NCI-H345 (cell line): ENCODE measurements at regions not wholly inside any gene's neighbourhood (a gene's known extent, or its start where the extent isn't known, plus 50 kb on each side); places are given as distances from the start of the nearest gene placed in this dataset.
"Not testable (repeated sequence)": the region's sequence is repeated elsewhere in the genome, so short reads cannot be mapped to it uniquely, and the experiment has no call there.

Source experiments
- DNase-seq: peaks from one replicate; lab custom pipeline; 2025; lab: John Stamatoyannopoulos, UW

DNA sequence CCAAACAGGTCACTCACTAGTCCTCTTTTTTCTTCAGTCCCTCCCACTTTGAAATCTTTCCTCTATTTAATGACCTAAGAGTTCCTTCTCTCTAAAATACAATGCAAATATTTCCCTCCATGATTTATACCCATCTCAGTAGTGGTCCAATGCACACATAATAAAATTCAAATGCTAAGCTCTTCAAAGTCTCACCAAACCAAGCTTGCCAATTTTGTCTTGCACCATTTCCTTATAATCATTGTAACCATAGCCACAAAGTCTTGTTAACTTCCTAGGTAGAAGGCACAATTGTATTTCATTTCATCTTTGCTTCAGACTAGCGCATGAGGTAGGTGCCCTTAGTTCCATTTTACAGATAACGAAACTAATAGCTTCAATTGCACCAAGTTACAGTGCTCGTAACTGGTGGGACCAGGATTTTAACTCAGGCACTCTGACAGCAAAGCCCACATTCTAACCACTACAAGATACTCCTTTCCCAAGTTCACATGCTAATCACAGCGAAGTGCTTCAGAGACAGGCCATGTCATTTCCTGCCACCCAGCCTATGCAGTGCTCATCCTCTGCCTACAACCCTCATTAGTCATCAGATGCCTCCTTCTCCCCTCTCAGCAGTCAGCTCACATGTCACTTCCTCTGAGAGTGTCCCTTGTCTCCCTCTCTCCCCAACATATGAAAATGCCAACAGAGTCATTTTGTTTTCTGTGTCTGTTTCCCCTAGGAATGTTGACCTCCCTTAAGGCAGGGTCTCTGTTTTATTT, 66.9 kb upstream of the PPARGC1A start:
- no peak for DNase-seq

DNA sequence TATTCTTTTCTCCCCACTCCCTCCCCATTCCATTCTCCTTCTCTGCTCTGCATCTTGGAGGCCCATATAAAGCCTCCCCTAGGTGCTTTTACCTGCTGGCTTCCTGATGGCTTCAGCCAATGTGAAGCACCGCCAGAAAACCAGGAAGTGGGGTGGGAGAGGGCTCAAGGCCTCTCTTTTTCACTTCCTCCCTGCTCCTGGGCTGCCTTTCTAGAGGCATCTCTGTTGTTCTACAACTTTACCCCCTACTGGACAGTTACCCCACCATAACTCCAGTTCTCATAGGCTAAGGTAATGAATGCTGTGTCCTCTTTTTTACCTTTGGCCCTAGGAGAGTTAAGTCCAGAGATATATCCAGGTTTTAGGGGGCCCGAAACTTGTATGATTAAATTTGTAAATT, 62.4 kb upstream of the PPARGC1A start:
- no peak for DNase-seq

DNA sequence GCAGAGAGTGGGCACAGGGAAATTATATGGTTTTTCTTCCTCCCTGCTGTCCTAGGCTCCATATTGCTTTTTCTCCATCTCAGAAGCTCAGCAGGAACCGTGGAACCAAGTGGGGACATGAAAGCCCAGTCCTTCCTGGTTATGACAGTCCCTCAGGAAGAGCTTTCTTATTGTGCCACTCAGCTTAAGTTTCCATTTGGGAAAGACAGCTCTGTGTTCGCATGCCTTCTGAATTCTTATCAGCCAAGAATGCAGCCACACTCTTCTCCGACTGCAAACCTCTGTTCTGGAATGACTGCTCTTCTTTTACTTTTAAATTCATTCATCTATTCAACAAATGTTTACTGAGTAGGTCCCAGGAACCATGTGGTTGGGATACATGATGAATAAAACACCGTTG, 58.0 kb upstream of the PPARGC1A start:
- DNase-seq: no peak

DNA sequence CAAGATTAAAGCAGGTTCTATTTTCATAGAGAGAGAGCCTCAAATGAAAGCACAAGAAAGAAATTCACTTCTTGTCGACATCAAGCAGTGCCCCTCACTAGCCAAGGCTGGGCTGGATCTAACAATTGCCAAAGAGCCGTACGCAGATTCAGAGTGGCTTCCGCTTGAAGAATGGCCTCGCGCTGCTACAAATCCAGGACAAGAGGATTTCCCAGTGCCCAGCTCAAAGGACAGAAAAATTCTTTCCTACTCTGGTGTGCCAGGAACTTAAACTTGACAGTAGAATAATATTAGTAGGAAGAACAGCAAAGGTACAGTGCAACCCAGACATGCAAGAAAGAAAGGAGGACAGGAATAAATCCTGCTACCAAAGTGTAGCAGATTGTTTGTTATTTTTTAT, 56.5 kb upstream of the PPARGC1A start:
- DNase-seq: no peak

DNA sequence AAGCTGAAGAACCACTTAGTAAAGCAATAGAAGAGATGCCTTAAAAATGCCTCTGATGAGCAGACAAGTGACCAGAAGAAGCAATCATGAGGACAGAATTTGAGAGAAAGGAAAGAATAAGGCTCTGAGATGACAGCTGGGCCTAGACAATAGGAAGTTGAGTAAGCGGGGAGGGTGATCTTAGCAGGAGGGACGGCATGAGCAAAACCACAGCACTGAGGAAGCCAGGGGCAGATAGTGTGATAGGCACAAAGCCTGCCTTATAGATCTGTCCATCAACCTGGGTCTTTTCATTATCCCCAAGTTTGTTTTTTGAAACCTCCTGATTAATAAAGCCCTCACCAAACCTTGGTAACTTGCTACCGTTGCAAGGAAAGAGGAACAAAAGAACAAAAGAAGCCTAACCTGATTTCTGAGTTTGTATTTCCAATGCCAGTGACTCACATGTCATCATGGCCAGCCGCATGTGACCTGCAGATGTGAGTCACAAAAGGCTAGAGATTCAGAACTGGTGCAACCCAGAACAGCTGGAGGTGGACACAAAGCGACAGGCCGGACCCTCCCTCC, 55.7 kb upstream of the PPARGC1A start:
- DNase-seq: no peak

DNA sequence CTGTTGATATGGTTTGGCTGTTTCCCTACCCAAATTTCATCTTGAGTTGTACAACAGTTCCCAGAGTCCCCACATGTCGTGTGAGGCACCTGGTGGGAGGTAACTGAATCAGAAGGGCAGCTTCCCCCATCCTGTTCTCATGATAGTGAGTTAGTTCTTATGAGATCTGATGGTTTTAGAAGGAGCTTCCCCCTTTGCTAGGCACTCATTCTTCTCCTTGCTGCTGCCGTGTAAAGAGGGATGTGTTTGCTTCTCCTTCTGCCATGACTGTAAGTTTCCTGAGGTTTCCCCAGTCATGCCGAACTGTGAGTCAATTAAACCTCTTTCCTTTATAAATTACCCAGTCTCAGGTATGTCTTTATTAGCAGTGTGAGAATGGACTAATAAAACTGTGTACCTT, 54.7 kb upstream of the PPARGC1A start:
- DNase-seq: not testable (repeated sequence)

DNA sequence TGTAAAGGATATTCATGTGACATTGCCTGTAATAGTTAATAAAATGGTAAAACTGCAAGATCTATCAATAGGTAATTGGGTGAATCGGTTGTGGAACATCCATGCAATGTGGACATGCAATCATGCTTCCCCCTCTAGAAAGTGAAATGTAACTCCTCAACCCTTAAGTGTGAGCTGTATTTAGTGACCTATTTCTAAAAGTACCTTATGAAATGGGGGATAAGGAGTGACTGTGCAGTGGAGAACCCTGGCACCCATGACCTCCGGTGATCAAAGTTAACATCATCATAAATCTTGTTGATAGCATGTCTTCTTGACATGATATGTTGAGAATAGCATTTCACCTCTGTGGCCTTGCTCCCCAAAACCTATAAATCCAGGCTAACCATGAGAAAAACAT, 53.6 kb upstream of the PPARGC1A start:
- DNase-seq: no peak

DNA sequence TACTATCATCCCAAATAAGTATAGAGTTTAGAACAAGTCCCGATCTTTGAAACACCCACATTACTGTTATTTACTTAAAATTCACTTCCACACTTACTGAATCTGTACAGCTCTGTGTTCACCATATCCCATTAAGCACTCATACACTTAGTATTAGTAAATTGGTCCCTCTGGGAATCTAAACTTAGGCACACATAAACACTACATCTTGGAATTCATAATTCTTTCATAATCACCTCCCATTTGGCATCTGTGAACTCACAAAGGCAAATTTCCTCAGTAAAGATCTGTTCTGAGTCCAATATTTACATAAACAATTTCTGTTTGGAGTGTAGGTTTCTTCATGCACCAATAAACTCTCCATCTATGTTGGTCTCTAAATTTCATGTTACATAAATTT, 52.6 kb upstream of the PPARGC1A start:
- DNase-seq: no peak
